H1 (cell line): ENCODE measurements at regions not wholly inside any gene's neighbourhood (a gene's known extent, or its start where the extent isn't known, plus 50 kb on each side); places are given as distances from the start of the nearest gene placed in this dataset.

Experiments used
- CTCF ChIA-PET: fragments of 300-600 bp; sonication (Branson Sonifier 250); formaldehyde crosslinking; loops from one replicate; lab custom pipeline; 2021; ENCODE audit not compliant: partially characterized antibody; lab: Charles Lee
- POLR2A ChIA-PET: fragments of 300-600 bp; sonication (Branson Sonifier 250); formaldehyde crosslinking; loops from one replicate; lab custom pipeline; 2021; ENCODE audit warnings: inconsistent platforms; ENCODE audit not compliant: partially characterized antibody; lab: Charles Lee
- DNase-seq, 2 experiments: peaks; one replicate each; pipeline versions ENCODE4 v3.0.0 to v3.0.0-alpha.2; 2010 to 2022; ENCODE audit warnings: low spot score in 2 of 2, low read depth in 1 of 2, mixed read lengths in 1 of 2
- FAIRE-seq: peaks from 2 replicates; lab custom pipeline; 2011; peaks lifted over from hg19 to GRCh38; lab: Jason Lieb, UNC
- H2AFZ ChIP-seq: 2 replicates; pipeline ENCODE4 v1.8.1; 2012; ENCODE audit warnings: low read length, inconsistent platforms
- H2AK5ac ChIP-seq: 2 replicates; pipeline ENCODE4 v1.6.1; 2013; ENCODE audit warnings: low read depth, low read length
- H2BK120ac ChIP-seq: replicated peaks from 2 replicates; pipeline ENCODE3; 2013; ENCODE audit warnings: low read depth, low read length, inconsistent platforms
- H2BK12ac ChIP-seq: 2 replicates; pipeline ENCODE4 v1.6.1; 2013; ENCODE audit warnings: low read depth, low read length
- H2BK15ac ChIP-seq: 2 replicates; pipeline ENCODE4 v1.6.1; 2013; ENCODE audit warnings: low read length
- H2BK20ac ChIP-seq: 2 replicates; pipeline ENCODE4 v1.6.1; 2013; ENCODE audit warnings: low read length
- H2BK5ac ChIP-seq: 2 replicates; pipeline ENCODE4 v1.6.1; 2013; ENCODE audit warnings: low read depth, low read length
- H3K14ac ChIP-seq: 2 replicates; pipeline ENCODE4 v1.6.1; 2013; ENCODE audit warnings: inconsistent platforms; ENCODE audit not compliant: insufficient read length
- H3K18ac ChIP-seq: 2 replicates; pipeline ENCODE4 v1.6.1; 2013; ENCODE audit warnings: low read length; ENCODE audit errors: extremely low read depth
- H3K23ac ChIP-seq: 2 replicates; pipeline ENCODE4 v1.6.1; 2013; ENCODE audit warnings: inconsistent platforms; ENCODE audit not compliant: insufficient read length
- H3K23me2 ChIP-seq: 2 replicates; pipeline ENCODE4 v1.6.1; 2013; ENCODE audit warnings: low read depth, low read length
- H3K27ac ChIP-seq: 2 replicates; pipeline ENCODE4 v1.6.1; 2011; ENCODE audit warnings: low read depth, low read length, inconsistent platforms
- H3K27me3 ChIP-seq, 4 experiments: replicated peaks in 1 of 4; 1 replicate in 1 of 4; 2 replicates in 3 of 4; pipeline versions ENCODE4 v1.6.1 to v1.8.1; 2011 to 2013; ENCODE audit warnings: low read length in 3 of 4, mild to moderate bottlenecking in 3 of 4, inconsistent platforms in 2 of 4, mixed read lengths in 2 of 4, moderate library complexity in 1 of 4; ENCODE audit not compliant: control insufficient read depth in 3 of 4, insufficient read depth in 3 of 4; ENCODE audit errors: extremely low read depth in 1 of 4
- H3K36me3 ChIP-seq, 4 experiments: 2 replicates each; pipeline versions ENCODE4 v1.6.1 to v1.8.1; 2011 to 2013; ENCODE audit warnings: mild to moderate bottlenecking in 4 of 4, low read length in 3 of 4, moderate library complexity in 2 of 4, control low read depth in 1 of 4, inconsistent platforms in 1 of 4; ENCODE audit not compliant: insufficient read depth in 4 of 4, control insufficient read depth in 2 of 4
- H3K4ac ChIP-seq: replicated peaks from 2 replicates; pipeline ENCODE3; 2013; ENCODE audit warnings: low read length, low read depth, mixed read lengths, inconsistent platforms; ENCODE audit not compliant: insufficient read length
- H3K4me1 ChIP-seq, 4 experiments: replicated peaks in 1 of 4; 1 replicate in 1 of 4; 2 replicates in 3 of 4; pipeline versions ENCODE4 v1.6.1 to v1.8.1; 2011 to 2013; ENCODE audit warnings: low read length in 3 of 4, inconsistent platforms in 2 of 4, mixed read lengths in 1 of 4; ENCODE audit not compliant: insufficient read depth in 4 of 4, control insufficient read depth in 3 of 4
- H3K4me2 ChIP-seq, 2 experiments: 2 replicates each; pipeline versions ENCODE4 v1.6.1 to v1.8.1; 2011 to 2013; ENCODE audit warnings: low read depth in 2 of 2, low read length in 2 of 2, control low read depth in 1 of 2, inconsistent platforms in 1 of 2, mild to moderate bottlenecking in 1 of 2; ENCODE audit not compliant: insufficient read depth in 1 of 2
- H3K4me3 ChIP-seq, 4 experiments: fragments of 200-600, 300-600 bp in 1 of 4; sonication (generic), shearing (Covaris generic), sonication (Bioruptor Twin) in 1 of 4; 2 replicates each; pipeline versions ENCODE4 v1.5.1 to v1.8.1; 2011 to 2016; ENCODE audit warnings: low read length in 4 of 4, low read depth in 3 of 4, control low read depth in 2 of 4, inconsistent platforms in 2 of 4, mild to moderate bottlenecking in 2 of 4, mixed read lengths in 1 of 4, moderate library complexity in 1 of 4; ENCODE audit not compliant: insufficient read depth in 2 of 4; ENCODE audit errors: extremely low read depth in 1 of 4
- H3K56ac ChIP-seq: replicated peaks from 2 replicates; pipeline ENCODE3; 2013; ENCODE audit warnings: low read depth, mild to moderate bottlenecking, mixed read lengths, low read length, inconsistent platforms; ENCODE audit not compliant: insufficient read length
- H3K79me1 ChIP-seq: 2 replicates; pipeline ENCODE4 v1.6.1; 2013; ENCODE audit warnings: low read depth, low read length, control low read depth
- H3K79me2 ChIP-seq, 2 experiments: 2 replicates each; pipeline versions ENCODE4 v1.6.1 to v1.8.1; 2012 to 2013; ENCODE audit warnings: low read length in 2 of 2, mild to moderate bottlenecking in 2 of 2, inconsistent platforms in 1 of 2; ENCODE audit not compliant: insufficient read depth in 2 of 2, control insufficient read depth in 1 of 2
- H3K9ac ChIP-seq, 4 experiments: replicated peaks in 1 of 4; 1 replicate in 1 of 4; 2 replicates in 3 of 4; pipeline versions ENCODE4 v1.6.1 to v1.8.1; 2011 to 2013; ENCODE audit warnings: low read depth in 3 of 4, low read length in 3 of 4, control low read depth in 2 of 4, mild to moderate bottlenecking in 2 of 4, moderate library complexity in 2 of 4, inconsistent platforms in 1 of 4; ENCODE audit errors: extremely low read depth in 1 of 4
- H3K9me3 ChIP-seq, 2 experiments: 2 replicates each; pipeline versions ENCODE4 v1.6.1 to v1.8.1; 2012 to 2013; ENCODE audit warnings: mild to moderate bottlenecking in 2 of 2, moderate library complexity in 2 of 2, control low read depth in 1 of 2, inconsistent platforms in 1 of 2, low read depth in 1 of 2, low read length in 1 of 2, mixed read lengths in 1 of 2; ENCODE audit not compliant: insufficient read depth in 2 of 2
- H4K20me1 ChIP-seq, 2 experiments: replicated peaks in 1 of 2; 2 replicates each; pipeline versions ENCODE3 to v1.8.1; 2011 to 2013; ENCODE audit warnings: inconsistent platforms in 2 of 2, low read length in 2 of 2, mild to moderate bottlenecking in 1 of 2; ENCODE audit not compliant: insufficient read depth in 2 of 2, control insufficient read depth in 1 of 2
- H4K5ac ChIP-seq: 2 replicates; pipeline ENCODE4 v1.6.1; 2013; ENCODE audit warnings: low read length, low read depth, mixed read lengths, inconsistent platforms; ENCODE audit not compliant: insufficient read length
- H4K8ac ChIP-seq: 2 replicates; pipeline ENCODE4 v1.8.0; 2013; ENCODE audit warnings: mild to moderate bottlenecking, moderate library complexity, low read length, inconsistent platforms; ENCODE audit not compliant: insufficient read depth; ENCODE audit errors: extremely low read depth
- H4K91ac ChIP-seq: replicated peaks from 2 replicates; pipeline ENCODE3; 2013; ENCODE audit warnings: low read length, mixed read lengths, inconsistent platforms; ENCODE audit not compliant: insufficient read length
- CHD2 ChIP-seq: IDR thresholded peaks from 2 replicates; pipeline ENCODE4 v1.6.1; 2012; ENCODE audit warnings: low read length, improper control_type of control experiment
- EZH2 ChIP-seq: fragments of 200-600 bp; sonication (generic); IDR thresholded peaks from 2 replicates; pipeline ENCODE4 v1.7.1; 2012; ENCODE audit warnings: low read depth, mild to moderate bottlenecking, moderate library complexity, low read length, inconsistent platforms; ENCODE audit not compliant: severe bottlenecking
- GABPA ChIP-seq: IDR thresholded peaks from 2 replicates; pipeline ENCODE4 v1.6.1; 2011; ENCODE audit warnings: mild to moderate bottlenecking, low read length, moderate library complexity, borderline replicate concordance; ENCODE audit not compliant: insufficient read depth
- TAF1 ChIP-seq: IDR thresholded peaks from 2 replicates; pipeline ENCODE4 v1.6.1; 2011; ENCODE audit warnings: mild to moderate bottlenecking, low read depth, low read length
- WGBS, 2 experiments: shearing (Covaris generic) in 1 of 2; methylation state at CpG; one replicate each; pipeline versions ENCODE4 v1.1.6 to v1.1.7; 2013 to 2015; ENCODE audit warnings: low lambda C conversion rate in 2 of 2, mixed read lengths in 2 of 2, inconsistent platforms in 1 of 2, low coverage in 1 of 2, missing lambda C conversion rate in 1 of 2; ENCODE audit not compliant: insufficient replicate concordance in 2 of 2, insufficient coverage in 1 of 2, insufficient read length in 1 of 2; ENCODE audit errors: extremely low coverage in 1 of 2, missing lambda C conversion rate in 1 of 2; 5-methylcytosine and 5-hydroxymethylcytosine counted together

- Histone ChIP-seq H3K79me1 (no peaks in the 10 kb centered on the region), H3K27ac (no peak overlapping the region), H3K56ac (no peak overlapping the region), H4K20me1 (no peaks in the 10 kb centered on the region), H3K23me2 (no peaks in the 10 kb centered on the region; the same call in 1 of the 2 replicates), H3K18ac (no peak overlapping the region), H4K91ac (no peak overlapping the region), H3K4me3 (no peak overlapping the region), H2AFZ (no peak overlapping the region), H3K9ac (no peak overlapping the region), H2BK5ac (no peak overlapping the region), H2BK15ac (no peak overlapping the region), H4K5ac (no peak overlapping the region), H2BK120ac (no peak overlapping the region), H2AK5ac (no peak overlapping the region), H3K4me1 (no peaks in the 10 kb centered on the region; a peak in 1 of 7 replicates), H3K36me3 (no peaks in the 10 kb centered on the region), H3K14ac (no peak overlapping the region), H3K27me3 (no peaks in the 10 kb centered on the region), H3K79me2 (no peaks in the 10 kb centered on the region), H3K4ac (no peak overlapping the region), H3K23ac (no peak overlapping the region), H2BK20ac (no peak overlapping the region), H4K8ac (no peak overlapping the region), H3K4me2 (no peak overlapping the region), H3K9me3 (no peaks in the 10 kb centered on the region), H2BK12ac (no peak overlapping the region)
- 87% methylated on average over 2 of the region's 2 CpGs; no CpG with 5 or more reads in 1 of the 2 experiments for WGBS, 2 experiments
- ChIA-PET CTCF (no interaction called here), POLR2A (no interaction called here)
- FAIRE-seq = no peak
- TF ChIP-seq EZH2 (no peak), TAF1 (no peak), GABPA (no peak), CHD2 (no peak)
- no peak for DNase-seq
Measured at GRCh38 chr4:124504431-124504830, 208.1 kb downstream of the ANKRD50 start.
